Right cardiac atrium (tissue), 5 donors: ENCODE measurements at regions not wholly inside any gene's neighbourhood (a gene's known extent, or its start where the extent isn't known, plus 50 kb on each side); places are given as distances from the start of the nearest gene placed in this dataset.
A peak's percentile ranks its signal among the peaks of the same experiment; 100 is the strongest.

ENCODE experiments used
- ATAC-seq, 2 donors: fragments of 200-7000 bp; cut with Tn5 transposase; one replicate each; pipeline versions ENCODE4 v1.8.0 to v1.9.1; 2020; ENCODE audit warnings: moderate library complexity in 2 of 2, mild to moderate bottlenecking in 1 of 2
- DNase-seq, 3 donors: peaks; one replicate each; pipeline ENCODE4 v3.0.0-alpha.2; 2020
- H3K27ac ChIP-seq: one replicate; pipeline ENCODE4 v1.5.1; 2013; ENCODE audit warnings: mild to moderate bottlenecking, low read length, control low read depth, moderate library complexity
- H3K27me3 ChIP-seq: one replicate; pipeline ENCODE4 v1.6.1; 2013; ENCODE audit not compliant: control insufficient read depth, insufficient read depth
- H3K4me1 ChIP-seq: one replicate; pipeline ENCODE4 v1.6.1; 2013; ENCODE audit warnings: low read length; ENCODE audit not compliant: control insufficient read depth, insufficient read depth
- H3K4me3 ChIP-seq: one replicate; pipeline ENCODE4 v1.5.1; 2013; ENCODE audit warnings: low read length, control low read depth
- H3K9me3 ChIP-seq: one replicate; pipeline ENCODE4 v1.6.1; 2013; ENCODE audit warnings: low read length; ENCODE audit not compliant: control insufficient read depth
- WGBS: extraction: QIAGEN DNeasy Blood & Tissue Kit; methylation state at CpG from one replicate; pipeline ENCODE4 v1.1.7; 2013; 5-methylcytosine and 5-hydroxymethylcytosine counted together
- intact Hi-C, 4 donors: fragments of 100-400 bp; cut with DNase I; formaldehyde crosslinking; loops; one replicate each; pipeline versions ENCODE4 v1.11.0 to v1.14.0; 2022 to 2023
- donor health status: healthy with polysubstance abuse.
- donor health status: DM: no; HTN: yes; CAD: no.
- donor health status: DM: no; HTN: no; CAD: no.
- donor health status: DM: no; HTN: yes; CAD: no; lungs with severe emphysema.
- donor health status: DM: yes; HTN: yes; CAD: no.

GRCh38 chr10:63922468-63923284 is 401.5 kb downstream of the REEP3 start:
- no peak overlapping the region for H3K27ac ChIP-seq
- no peak for DNase-seq
- 45% methylated on average over 6 of the region's 6 CpGs for WGBS
- peaks cover 2% of the 10 kb centered on the region for H3K4me1 ChIP-seq
- H3K27me3 ChIP-seq = no peaks in the 10 kb centered on the region
- intact Hi-C loops = no loop called here
- no peak for ATAC-seq
- H3K4me3 ChIP-seq = no peak overlapping the region
- H3K9me3 ChIP-seq = no peaks in the 10 kb centered on the region

- no peaks in the 10 kb centered on the region for H3K9me3 ChIP-seq
- H3K27me3 ChIP-seq = no peaks in the 10 kb centered on the region
- H3K4me3 ChIP-seq = no peak overlapping the region
- no peak overlapping the region for H3K27ac ChIP-seq
- no peaks in the 10 kb centered on the region for H3K4me1 ChIP-seq
- DNase-seq (no peak), ATAC-seq (no peak)
- intact Hi-C loops = no loop called here
- whole genome bisulfite sequencing = 79% methylated on average over 4 of the region's 4 CpGs
Measured at GRCh38 chr10:63929831-63930467, 408.7 kb downstream of the REEP3 start.

DNA sequence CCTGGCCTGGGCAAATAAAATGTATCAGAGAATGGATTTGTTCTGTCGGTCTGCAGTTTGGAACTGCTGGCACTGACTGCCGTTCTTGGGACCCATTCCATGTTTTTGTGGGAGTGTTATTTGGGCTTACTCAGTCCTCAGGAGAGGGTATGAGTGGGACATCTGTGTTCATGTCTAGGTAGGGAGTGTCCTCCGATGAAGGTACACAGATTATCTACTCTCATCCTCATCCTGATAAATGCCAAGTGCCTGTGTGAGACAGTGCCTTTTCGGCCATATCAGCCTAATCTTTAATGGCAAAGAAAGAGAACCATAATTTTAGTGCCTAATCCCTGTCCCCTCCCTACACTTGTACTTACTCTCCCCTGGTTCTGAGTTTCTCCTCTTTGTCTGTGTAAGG is 409.4 kb downstream of the REEP3 start:
- H3K4me1 ChIP-seq = no peaks in the 10 kb centered on the region
- no peak overlapping the region for H3K4me3 ChIP-seq
- no peak for ATAC-seq
- WGBS = 76% methylated on average over 4 of the region's 4 CpGs
- H3K9me3 ChIP-seq = no peaks in the 10 kb centered on the region
- no peak for DNase-seq
- no peak overlapping the region for H3K27ac ChIP-seq
- H3K27me3 ChIP-seq = no peaks in the 10 kb centered on the region
- intact Hi-C loops = no loop called here

- no peaks in the 10 kb centered on the region for H3K4me1 ChIP-seq
- WGBS = 45% methylated on average over 2 of the region's 2 CpGs
- H3K9me3 ChIP-seq = no peaks in the 10 kb centered on the region
- ATAC-seq (no peak), DNase-seq (no peak)
- no peak overlapping the region for H3K4me3 ChIP-seq
- intact Hi-C loops = no loop called here
- H3K27me3 ChIP-seq = no peaks in the 10 kb centered on the region
- no peak overlapping the region for H3K27ac ChIP-seq
Measured at GRCh38 chr10:63935705-63936104, 414.5 kb downstream of the REEP3 start.

- ATAC-seq (no peak), DNase-seq (no peak)
- Histone ChIP-seq H3K4me3 (no peak overlapping the region), H3K9me3 (no peaks in the 10 kb centered on the region), H3K27ac (no peak overlapping the region), H3K27me3 (no peaks in the 10 kb centered on the region), H3K4me1 (no peaks in the 10 kb centered on the region)
- intact Hi-C loops = no loop called here
- 84% methylated on average over 1 of the region's 1 CpG for WGBS
Measured at GRCh38 chr10:63940277-63940922, 419.2 kb downstream of the REEP3 start.

DNA sequence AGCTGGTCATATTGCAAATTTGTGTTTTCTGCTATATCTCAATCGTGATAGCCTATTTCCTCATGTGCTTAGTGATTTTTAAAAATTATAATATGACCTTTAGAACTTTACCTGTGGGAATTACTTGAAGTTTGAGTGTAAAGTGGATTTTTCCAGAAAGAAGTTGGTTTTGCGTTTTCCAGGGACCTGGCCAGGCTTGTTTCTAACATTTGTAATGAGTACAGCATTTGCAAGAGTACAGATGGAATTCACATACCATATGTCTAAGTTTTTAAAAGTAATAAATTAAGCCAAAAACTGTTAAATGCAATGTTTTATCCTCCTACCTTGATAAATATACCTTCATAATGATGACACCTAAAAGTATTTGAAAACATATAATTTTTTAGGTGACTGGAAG is 443.2 kb downstream of the REEP3 start:
- Histone ChIP-seq H3K27me3 (no peaks in the 10 kb centered on the region), H3K27ac (no peak overlapping the region), H3K9me3 (no peaks in the 10 kb centered on the region), H3K4me3 (no peak overlapping the region), H3K4me1 (no peaks in the 10 kb centered on the region)
- DNase-seq (no peak), ATAC-seq (no peak)
- WGBS = 78% methylated on average over 2 of the region's 2 CpGs
- intact Hi-C loops = no loop called here

GRCh38 chr10:63965846-63966245 is 444.6 kb downstream of the REEP3 start:
- Histone ChIP-seq H3K9me3 (no peaks in the 10 kb centered on the region), H3K4me3 (no peak overlapping the region), H3K27ac (no peak overlapping the region), H3K27me3 (no peaks in the 10 kb centered on the region), H3K4me1 (no peaks in the 10 kb centered on the region)
- DNase-seq (no peak), ATAC-seq (no peak)
- intact Hi-C loops = no loop called here
- WGBS = 53% methylated on average over 4 of the region's 4 CpGs

DNA sequence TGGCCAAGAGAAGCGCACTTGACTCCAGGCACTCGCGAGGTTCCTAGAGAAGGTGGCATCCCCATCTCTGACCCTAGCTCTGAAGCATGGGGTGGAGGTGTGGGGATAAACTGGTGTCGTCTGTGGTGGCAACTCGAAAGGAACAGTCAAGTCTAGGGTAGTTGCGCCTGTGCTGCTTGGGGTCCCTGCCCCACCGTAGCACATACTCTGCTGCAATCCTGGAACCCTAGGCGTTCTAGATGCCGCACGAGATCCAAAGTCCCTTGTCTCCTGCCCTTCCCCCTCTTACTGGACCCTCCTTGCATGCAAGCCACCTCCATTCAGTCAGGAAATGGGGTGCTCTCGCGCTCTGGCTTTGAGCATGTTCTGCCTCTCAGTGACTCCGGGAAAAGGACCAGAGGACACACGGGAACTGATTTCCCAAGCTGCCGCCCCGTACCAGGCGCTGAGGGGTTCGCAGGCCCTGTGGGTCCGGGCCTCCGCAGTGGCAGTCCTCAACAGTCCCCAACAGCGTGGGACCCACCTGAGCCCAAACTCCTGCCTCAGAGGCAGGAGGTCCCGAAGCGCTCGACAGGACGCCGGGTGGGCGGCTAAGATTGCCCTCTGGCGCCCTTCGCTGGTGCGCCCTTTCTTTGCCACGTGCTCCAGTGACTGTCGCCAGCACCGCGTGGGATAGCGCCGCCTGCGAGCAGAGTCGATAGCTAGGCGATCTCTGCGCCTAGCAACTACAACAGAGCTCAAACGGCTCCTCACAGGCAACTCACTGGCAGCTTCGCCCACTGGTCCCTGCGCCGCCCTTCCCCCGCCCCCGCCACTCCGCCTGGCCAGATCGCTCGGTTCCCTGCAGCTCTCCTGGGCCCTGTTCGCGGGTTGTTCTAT is 452.0 kb downstream of the REEP3 start:
- Histone ChIP-seq H3K4me3 (no peak overlapping the region), H3K27ac (no peak overlapping the region), H3K4me1 (no peaks in the 10 kb centered on the region), H3K27me3 (no peaks in the 10 kb centered on the region), H3K9me3 (no peaks in the 10 kb centered on the region)
- ATAC-seq (no peak), DNase-seq (no peak)
- WGBS = 76% methylated on average over 51 of the region's 51 CpGs
- intact Hi-C loops = no loop called here

DNA sequence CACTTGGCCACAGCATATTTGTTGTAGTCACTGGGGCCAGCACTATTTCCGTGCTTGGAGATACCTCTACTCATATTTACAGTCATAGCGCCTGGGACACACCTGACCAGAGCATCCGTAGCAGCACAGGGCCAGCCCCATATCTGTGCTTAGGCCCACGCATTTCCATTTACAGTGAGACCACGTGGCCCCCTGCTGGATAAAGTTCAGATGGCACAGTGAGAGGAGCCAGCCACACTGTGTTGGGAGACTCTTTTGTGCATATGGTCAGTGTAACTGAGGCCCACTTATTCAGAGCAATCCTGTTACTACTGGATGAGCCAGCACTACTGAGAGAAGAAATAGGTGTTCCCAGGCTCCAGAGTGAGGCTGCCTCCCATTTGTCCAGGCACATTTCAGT is 455.3 kb downstream of the REEP3 start:
- intact Hi-C loops = loop anchor here in 3 of 4 donors (2.0 to 5.0 kb wide), 2 partner anchors 104 kb away; no protein-coding TSS in a partner anchor
- peak in 2 of 3 donors; percentile 19 to 65 for DNase-seq
- H3K27ac ChIP-seq = no peak overlapping the region
- H3K27me3 ChIP-seq = no peaks in the 10 kb centered on the region
- H3K9me3 ChIP-seq = no peaks in the 10 kb centered on the region
- peak; percentile 64 to 80 for ATAC-seq
- H3K4me1 ChIP-seq = no peaks in the 10 kb centered on the region
- 40% methylated on average over 5 of the region's 5 CpGs for WGBS
- H3K4me3 ChIP-seq = no peak overlapping the region

DNA sequence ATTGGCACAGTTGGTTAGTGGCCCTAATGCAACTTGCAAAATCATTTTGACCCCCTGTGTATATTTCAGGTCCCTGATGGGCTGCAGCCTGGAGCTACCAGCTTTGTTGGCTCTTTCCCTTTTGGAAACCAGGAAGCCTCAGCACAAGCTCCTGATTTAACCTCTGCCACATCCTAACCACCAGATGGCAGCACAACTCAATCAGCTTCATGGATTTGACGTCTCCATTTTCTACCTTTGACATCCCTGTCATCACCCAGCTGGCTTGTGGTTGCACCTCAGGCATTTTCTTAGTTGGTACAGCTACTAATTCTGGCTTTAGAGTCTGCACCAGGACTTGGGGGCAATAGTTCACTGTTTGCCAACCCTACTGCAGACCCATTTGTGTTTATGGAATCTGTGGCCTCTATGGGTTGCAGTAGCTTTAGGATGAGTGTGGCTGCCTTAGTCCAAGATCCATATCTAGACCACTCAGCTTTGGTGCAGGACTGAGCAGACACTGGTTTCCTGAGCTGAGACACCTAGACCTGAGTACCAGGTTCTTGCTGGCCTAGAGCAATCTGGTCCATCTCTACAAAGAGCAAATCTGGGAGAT is 456.2 kb downstream of the REEP3 start:
- DNase-seq = no peak
- ATAC-seq = peak in 1 of 2 donors; percentile 26

More for the DNA sequence above, 456.2 kb downstream of the REEP3 start:
- no peaks in the 10 kb centered on the region for H3K4me1 ChIP-seq
- no peaks in the 10 kb centered on the region for H3K9me3 ChIP-seq
- no peaks in the 10 kb centered on the region for H3K27me3 ChIP-seq
- H3K4me3 ChIP-seq = no peak overlapping the region
- intact Hi-C loops = loop anchor here in 3 of 4 donors (2.0 to 5.0 kb wide), 2 partner anchors 105 kb away; no protein-coding TSS in a partner anchor
- WGBS = 7% methylated on average over 1 of the region's 1 CpG
- no peak overlapping the region for H3K27ac ChIP-seq
